Esophagus squamous epithelium (tissue), 5 donors: ENCODE measurements at regions not wholly inside any gene's neighbourhood (a gene's known extent, or its start where the extent isn't known, plus 50 kb on each side); places are given as distances from the start of the nearest gene placed in this dataset.
"Not testable (repeated sequence)": the region's sequence is repeated elsewhere in the genome, so short reads cannot be mapped to it uniquely, and the experiment has no call there.

Experiments used
- DNase-seq: peaks from one replicate; lab custom pipeline; 2025; lab: John Stamatoyannopoulos, UW
- H3K27ac ChIP-seq, 4 donors: fragments of 200-600 bp; sonication (generic); one replicate each; pipeline ENCODE4 v1.5.1; 2016 to 2019; ENCODE audit warnings: mild to moderate bottlenecking in 1 of 4
- H3K27me3 ChIP-seq, 4 donors: fragments of 200-600 bp; sonication (generic); 1 replicate in 3 of 4; 2 replicates in 1 of 4; pipeline versions ENCODE4 v1.5.1 to v1.6.0; 2017 to 2021; ENCODE audit warnings: antibody characterized with exemption in 1 of 4
- H3K36me3 ChIP-seq, 3 donors: fragments of 200-600 bp; sonication (generic); one replicate each; pipeline ENCODE4 v1.5.1; 2016 to 2019
- H3K4me1 ChIP-seq, 3 donors: fragments of 200-600 bp; sonication (generic); one replicate each; pipeline ENCODE4 v1.5.1; 2017 to 2019
- H3K4me3 ChIP-seq, 4 donors: fragments of 200-600 bp; sonication (generic); 1 replicate in 3 of 4; 2 replicates in 1 of 4; pipeline ENCODE4 v1.5.1; 2016 to 2019; ENCODE audit warnings: mild to moderate bottlenecking in 2 of 4, moderate library complexity in 1 of 4
- H3K9me3 ChIP-seq, 3 donors: fragments of 200-600 bp; sonication (generic); one replicate each; pipeline ENCODE4 v1.5.1; 2016 to 2019
- POLR2A ChIP-seq, 4 donors: fragments of 450-650 bp; IDR thresholded peaks; one replicate each; pipeline ENCODE4 v1.6.1; 2017; ENCODE audit warnings: antibody characterized with exemption in 4 of 4, mild to moderate bottlenecking in 4 of 4, moderate library complexity in 3 of 4
- WGBS, 2 donors: methylation state at CpG; one replicate each; pipeline ENCODE4 v1.1.5; 2018; 5-methylcytosine and 5-hydroxymethylcytosine counted together
- intact Hi-C: fragments of 100-400 bp; cut with DNase I; formaldehyde crosslinking; loops from one replicate; pipeline ENCODE4 v1.15.0; 2022
- TF ChIP-seq, protein P1 (sequence below), 6 experiments: fragments of 450-650 bp in 4 of 6; fragments of 200-600 bp in 2 of 6; sonication (generic) in 2 of 6; IDR thresholded peaks; one replicate each; pipeline ENCODE4 v1.5.1; 2016 to 2019; ENCODE audit warnings: antibody characterized with exemption in 6 of 6, mild to moderate bottlenecking in 4 of 6, moderate library complexity in 4 of 6
- donor health status: DM: yes; HTN: yes; CAD: no.

DNA sequence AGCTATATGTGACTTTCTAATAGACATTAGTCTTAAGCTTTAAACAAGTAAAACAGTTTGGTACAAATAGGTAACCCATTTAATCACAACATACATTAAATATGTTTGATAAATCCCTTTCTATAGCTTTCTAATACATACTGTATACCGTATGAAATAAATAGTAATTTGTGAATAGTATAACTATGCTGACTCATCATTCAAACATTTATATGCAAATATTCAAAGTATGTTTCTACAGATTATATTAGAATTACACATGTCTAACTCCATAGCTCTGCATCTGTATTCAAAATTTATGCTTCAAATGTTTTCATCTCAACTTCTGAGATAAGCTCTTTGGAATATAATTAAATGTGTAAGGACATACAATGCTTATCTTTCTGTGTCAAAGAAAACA, 142.7 kb upstream of the ZNF804A start:
- no peaks in the 10 kb centered on the region for H3K9me3 ChIP-seq
- H3K36me3 ChIP-seq: no peaks in the 10 kb centered on the region
- no peak overlapping the region for H3K4me3 ChIP-seq
- TF ChIP-seq, protein P1, sequence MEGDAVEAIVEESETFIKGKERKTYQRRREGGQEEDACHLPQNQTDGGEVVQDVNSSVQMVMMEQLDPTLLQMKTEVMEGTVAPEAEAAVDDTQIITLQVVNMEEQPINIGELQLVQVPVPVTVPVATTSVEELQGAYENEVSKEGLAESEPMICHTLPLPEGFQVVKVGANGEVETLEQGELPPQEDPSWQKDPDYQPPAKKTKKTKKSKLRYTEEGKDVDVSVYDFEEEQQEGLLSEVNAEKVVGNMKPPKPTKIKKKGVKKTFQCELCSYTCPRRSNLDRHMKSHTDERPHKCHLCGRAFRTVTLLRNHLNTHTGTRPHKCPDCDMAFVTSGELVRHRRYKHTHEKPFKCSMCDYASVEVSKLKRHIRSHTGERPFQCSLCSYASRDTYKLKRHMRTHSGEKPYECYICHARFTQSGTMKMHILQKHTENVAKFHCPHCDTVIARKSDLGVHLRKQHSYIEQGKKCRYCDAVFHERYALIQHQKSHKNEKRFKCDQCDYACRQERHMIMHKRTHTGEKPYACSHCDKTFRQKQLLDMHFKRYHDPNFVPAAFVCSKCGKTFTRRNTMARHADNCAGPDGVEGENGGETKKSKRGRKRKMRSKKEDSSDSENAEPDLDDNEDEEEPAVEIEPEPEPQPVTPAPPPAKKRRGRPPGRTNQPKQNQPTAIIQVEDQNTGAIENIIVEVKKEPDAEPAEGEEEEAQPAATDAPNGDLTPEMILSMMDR (IDR thresholded peaks at IDR 0.05): no peak
- no peak for TF ChIP-seq POLR2A (IDR thresholded peaks at IDR 0.05)
- no peaks in the 10 kb centered on the region for H3K4me1 ChIP-seq
- H3K27me3 ChIP-seq: no peaks in the 10 kb centered on the region
- WGBS, 2 donors: 80 to 81% methylated on average over 1 of the region's 1 CpG
- intact Hi-C loops: no loop called here
- no peak for DNase-seq
- H3K27ac ChIP-seq: no peak overlapping the region

DNA sequence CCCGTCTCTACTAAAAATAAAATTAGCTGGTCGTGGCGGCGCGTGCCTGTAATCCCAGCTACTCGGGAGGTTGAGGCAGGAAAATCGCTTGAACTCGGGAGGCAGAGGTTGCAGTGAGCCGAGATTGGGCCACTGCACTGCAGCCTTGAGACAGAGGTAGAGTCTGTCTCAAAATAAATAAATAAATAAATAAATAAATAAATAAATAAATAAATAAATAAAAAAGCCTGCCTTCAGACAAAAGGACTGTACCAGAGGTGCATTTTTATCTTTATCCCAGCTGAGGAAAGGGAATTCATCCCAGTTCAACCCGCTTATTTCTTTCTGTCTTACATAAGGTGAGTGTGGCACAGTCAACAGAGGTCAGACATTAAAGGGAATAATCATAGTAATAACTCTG, 141.6 kb upstream of the ZNF804A start:
- H3K36me3 ChIP-seq, intact Hi-C loops, H3K9me3 ChIP-seq, H3K4me3 ChIP-seq, H3K27ac ChIP-seq, H3K4me1 ChIP-seq, H3K27me3 ChIP-seq, DNase-seq: not testable (repeated sequence)
- 88 to 93% methylated on average over 1 to 10 of the region's 10 CpGs for WGBS, 2 donors

DNA sequence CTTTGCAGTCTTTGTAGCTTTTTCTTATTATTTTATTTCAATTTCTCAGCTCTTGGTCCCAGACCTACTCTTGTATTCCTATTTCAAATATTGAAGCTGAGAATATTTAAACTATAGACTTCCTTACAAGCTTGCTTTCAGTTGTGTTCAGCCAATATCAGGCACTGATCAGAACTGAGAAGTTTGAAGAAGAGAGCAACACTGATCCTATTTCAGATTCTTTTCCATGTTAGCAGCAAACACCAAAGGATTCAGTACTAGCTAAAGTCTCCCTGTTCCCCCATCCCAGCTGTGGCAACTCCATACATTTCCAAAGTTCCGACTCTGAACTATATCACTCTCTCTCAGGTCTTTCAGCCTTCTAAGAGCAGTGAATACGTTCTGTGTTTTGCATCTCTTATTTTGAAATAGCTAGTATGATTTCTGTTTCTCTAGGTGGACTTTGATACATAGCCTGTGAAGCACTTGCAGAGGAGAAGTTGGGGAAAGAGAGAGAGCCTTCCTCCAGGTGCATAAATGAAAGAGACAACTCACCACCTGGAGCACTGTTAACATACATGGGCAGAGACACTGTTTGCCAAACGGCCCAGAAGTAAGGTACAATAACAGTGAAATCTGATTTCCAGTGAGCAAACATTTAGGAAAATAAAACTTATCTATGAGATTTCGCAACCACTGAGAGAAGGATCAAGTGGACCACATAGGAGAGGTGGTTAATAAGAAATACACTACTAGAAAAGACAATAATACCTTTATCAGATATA, 135.0 kb upstream of the ZNF804A start:
- H3K27ac ChIP-seq: no peak overlapping the region
- DNase-seq: no peak
- WGBS, 2 donors: 43 to 54% methylated on average over 4 of the region's 4 CpGs
- intact Hi-C loops: no loop called here
- H3K9me3 ChIP-seq: no peaks in the 10 kb centered on the region
- H3K27me3 ChIP-seq: no peaks in the 10 kb centered on the region
- TF ChIP-seq, protein P1 (IDR thresholded peaks at IDR 0.05): no peak
- TF ChIP-seq POLR2A (IDR thresholded peaks at IDR 0.05): no peak
- H3K4me3 ChIP-seq: no peak overlapping the region
- no peaks in the 10 kb centered on the region for H3K4me1 ChIP-seq
- H3K36me3 ChIP-seq: no peaks in the 10 kb centered on the region

DNA sequence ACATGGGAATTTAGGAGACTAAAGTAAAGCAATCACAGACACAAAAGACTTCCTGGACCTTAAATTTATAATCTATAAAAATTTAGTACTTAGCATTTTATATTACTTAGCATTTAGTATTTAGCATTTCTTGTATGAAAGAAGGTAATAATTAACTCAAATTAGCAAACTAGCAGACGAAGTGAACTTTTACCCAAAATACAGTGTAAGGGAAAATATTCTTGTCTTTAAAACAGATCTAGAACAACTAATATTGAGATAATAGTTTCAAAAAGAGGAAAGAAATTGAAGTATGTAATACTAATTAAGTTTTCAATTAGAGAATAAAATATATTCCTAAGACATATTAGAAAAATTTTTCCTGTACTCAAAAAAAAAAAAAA, 134.5 kb upstream of the ZNF804A start:
- intact Hi-C loops: no loop called here
- no peak for DNase-seq
- TF ChIP-seq, protein P1 (IDR thresholded peaks at IDR 0.05): no peak
- no peak for TF ChIP-seq POLR2A (IDR thresholded peaks at IDR 0.05)
- H3K27me3 ChIP-seq: no peaks in the 10 kb centered on the region
- H3K4me1 ChIP-seq: no peaks in the 10 kb centered on the region
- H3K9me3 ChIP-seq: no peaks in the 10 kb centered on the region
- WGBS, 2 donors: 48 to 61% methylated on average over 1 of the region's 1 CpG
- no peak overlapping the region for H3K4me3 ChIP-seq
- H3K36me3 ChIP-seq: no peaks in the 10 kb centered on the region
- no peak overlapping the region for H3K27ac ChIP-seq

DNA sequence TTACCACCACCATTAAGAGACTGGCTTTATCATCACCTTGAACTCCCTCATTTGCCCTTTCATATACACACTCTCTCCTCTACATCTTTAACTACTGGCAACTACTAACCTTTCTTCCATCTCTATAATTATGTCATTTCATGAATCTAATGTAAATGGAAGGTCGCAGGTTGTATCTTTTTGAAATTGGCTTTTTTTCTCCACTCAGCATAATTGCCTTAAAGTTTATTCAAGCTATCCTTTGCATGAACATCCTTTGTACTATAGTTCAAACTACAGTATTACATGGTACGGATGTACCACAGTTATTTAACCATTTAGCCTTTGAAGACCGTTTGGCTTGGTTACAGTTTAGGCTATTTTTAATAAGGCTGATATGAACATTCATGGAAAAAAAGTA, 129.5 kb upstream of the ZNF804A start:
- TF ChIP-seq POLR2A (IDR thresholded peaks at IDR 0.05): no peak
- TF ChIP-seq, protein P1 (IDR thresholded peaks at IDR 0.05): no peak
- no peak overlapping the region for H3K4me3 ChIP-seq
- no peaks in the 10 kb centered on the region for H3K9me3 ChIP-seq
- no peaks in the 10 kb centered on the region for H3K27me3 ChIP-seq
- intact Hi-C loops: no loop called here
- H3K27ac ChIP-seq: no peak overlapping the region
- WGBS, 2 donors: 48 to 68% methylated on average over 3 of the region's 3 CpGs
- H3K4me1 ChIP-seq: no peaks in the 10 kb centered on the region
- DNase-seq: no peak
- no peaks in the 10 kb centered on the region for H3K36me3 ChIP-seq
